HEK293T (cell line): ENCODE measurements at regions not wholly inside any gene's neighbourhood (a gene's known extent, or its start where the extent isn't known, plus 50 kb on each side); places are given as distances from the start of the nearest gene placed in this dataset.

Experiments used
- ARNT ChIP-seq: fragments of 450-650 bp; IDR thresholded peaks from 2 replicates; pipeline ENCODE4 v1.6.1; 2017; ENCODE audit warnings: mild to moderate bottlenecking
- ELF4 ChIP-seq: fragments of 450-650 bp; IDR thresholded peaks from 2 replicates; pipeline ENCODE4 v1.6.1; 2017; ENCODE audit warnings: antibody characterized with exemption
- FOXM1 ChIP-seq: fragments of 450-650 bp; IDR thresholded peaks from 2 replicates; pipeline ENCODE4 v1.6.1; 2017; ENCODE audit warnings: mild to moderate bottlenecking, borderline replicate concordance
- L3MBTL2 ChIP-seq: fragments of 450-650 bp; conservative IDR thresholded peaks from 2 replicates; pipeline ENCODE4 v1.6.1; 2016; ENCODE audit warnings: mild to moderate bottlenecking
- SUZ12 ChIP-seq: fragments of 450-650 bp; IDR thresholded peaks from 2 replicates; pipeline ENCODE4 v1.6.1; 2016; ENCODE audit warnings: mild to moderate bottlenecking
- TARDBP ChIP-seq: fragments of 450-650 bp; IDR thresholded peaks from 2 replicates; pipeline ENCODE4 v1.6.1; 2016
- ZNF384 ChIP-seq: fragments of 450-650 bp; IDR thresholded peaks from 2 replicates; pipeline ENCODE4 v1.6.1; 2016
- TF ChIP-seq, protein P1 (sequence below): fragments of 450-650 bp; IDR thresholded peaks from 2 replicates; pipeline ENCODE4 v1.6.1; 2016

DNA sequence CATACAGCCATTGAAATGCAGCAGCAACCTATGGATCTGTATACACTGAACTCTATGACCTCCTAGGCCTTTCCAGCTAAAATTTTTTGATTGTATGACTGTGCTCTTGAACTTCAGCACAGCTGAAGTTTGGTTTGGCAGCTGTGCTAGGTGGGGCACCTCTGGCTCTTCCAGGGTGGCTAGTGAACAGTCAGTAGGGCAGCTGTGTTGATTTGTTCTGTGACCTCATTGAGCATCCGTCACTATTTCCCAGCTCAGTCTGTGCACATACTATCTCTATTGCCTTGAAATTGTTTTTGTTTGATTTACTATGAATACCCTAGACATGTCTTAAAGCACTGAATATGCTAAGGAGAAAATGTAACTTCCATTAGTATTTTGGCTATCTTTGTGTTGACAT lies 363.2 kb upstream of the NAALADL2 start:
- TF ChIP-seq FOXM1 (no peak), TARDBP (no peak), L3MBTL2 (no peak), ELF4 (no peak), SUZ12 (no peak), ZNF384 (no peak), ARNT (no peak)
- TF ChIP-seq, protein P1, sequence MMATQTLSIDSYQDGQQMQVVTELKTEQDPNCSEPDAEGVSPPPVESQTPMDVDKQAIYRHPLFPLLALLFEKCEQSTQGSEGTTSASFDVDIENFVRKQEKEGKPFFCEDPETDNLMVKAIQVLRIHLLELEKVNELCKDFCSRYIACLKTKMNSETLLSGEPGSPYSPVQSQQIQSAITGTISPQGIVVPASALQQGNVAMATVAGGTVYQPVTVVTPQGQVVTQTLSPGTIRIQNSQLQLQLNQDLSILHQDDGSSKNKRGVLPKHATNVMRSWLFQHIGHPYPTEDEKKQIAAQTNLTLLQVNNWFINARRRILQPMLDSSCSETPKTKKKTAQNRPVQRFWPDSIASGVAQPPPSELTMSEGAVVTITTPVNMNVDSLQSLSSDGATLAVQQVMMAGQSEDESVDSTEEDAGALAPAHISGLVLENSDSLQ: no peak
